NCI-H1417 treated with DMSO at 0.1 percent for 48 hours (cell line): ENCODE measurements at regions not wholly inside any gene's neighbourhood (a gene's known extent, or its start where the extent isn't known, plus 50 kb on each side); places are given as distances from the start of the nearest gene placed in this dataset.

ENCODE experiments used
- DNase-seq: peaks from one replicate; lab custom pipeline; 2025; lab: John Stamatoyannopoulos, UW

DNA sequence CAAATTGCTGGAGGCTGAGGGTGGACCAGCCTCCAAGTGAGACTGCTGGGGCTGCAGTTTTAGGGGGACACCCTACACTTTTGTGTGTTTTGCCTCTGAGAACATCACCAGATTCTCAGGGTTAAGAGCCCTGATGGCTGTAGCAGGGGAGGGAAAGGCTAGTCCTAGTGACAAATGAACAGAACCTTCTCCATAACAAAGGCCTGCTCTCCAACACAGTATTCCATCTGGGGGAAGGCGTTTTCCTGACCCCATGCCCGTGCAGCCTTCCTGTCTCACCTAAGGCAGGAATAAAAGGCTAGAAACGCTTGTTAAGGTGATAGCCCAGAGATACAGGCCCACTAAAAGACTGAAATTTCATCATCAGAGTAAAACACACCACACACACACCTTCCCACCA lies 50.2 kb upstream of the NSMCE3 start:
- DNase-seq = no peak
